ENCODE measurements at regions not wholly inside any gene's neighbourhood (a gene's known extent, or its start where the extent isn't known, plus 50 kb on each side); places are given as distances from the start of the nearest gene placed in this dataset.

DNA sequence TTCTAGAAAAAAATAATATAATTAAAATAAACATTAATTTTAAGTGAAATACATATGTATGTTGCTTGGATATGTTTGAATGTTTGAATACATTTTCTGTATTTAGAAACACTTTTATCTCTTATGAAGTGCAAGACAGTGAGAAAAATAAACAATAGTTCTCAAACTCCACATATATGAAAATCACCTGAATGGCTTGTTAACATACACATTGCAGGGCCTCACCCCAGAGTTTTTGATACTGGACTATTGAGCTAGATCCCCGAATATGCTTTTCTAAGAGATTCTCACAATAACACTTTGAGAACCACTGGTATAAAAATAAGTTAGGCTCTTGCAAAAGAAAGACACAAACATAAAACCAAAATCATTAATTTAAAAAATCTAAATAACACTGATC is 1570.3 kb upstream of the PRR20A start:
- TF ChIP-seq, protein P1, sequence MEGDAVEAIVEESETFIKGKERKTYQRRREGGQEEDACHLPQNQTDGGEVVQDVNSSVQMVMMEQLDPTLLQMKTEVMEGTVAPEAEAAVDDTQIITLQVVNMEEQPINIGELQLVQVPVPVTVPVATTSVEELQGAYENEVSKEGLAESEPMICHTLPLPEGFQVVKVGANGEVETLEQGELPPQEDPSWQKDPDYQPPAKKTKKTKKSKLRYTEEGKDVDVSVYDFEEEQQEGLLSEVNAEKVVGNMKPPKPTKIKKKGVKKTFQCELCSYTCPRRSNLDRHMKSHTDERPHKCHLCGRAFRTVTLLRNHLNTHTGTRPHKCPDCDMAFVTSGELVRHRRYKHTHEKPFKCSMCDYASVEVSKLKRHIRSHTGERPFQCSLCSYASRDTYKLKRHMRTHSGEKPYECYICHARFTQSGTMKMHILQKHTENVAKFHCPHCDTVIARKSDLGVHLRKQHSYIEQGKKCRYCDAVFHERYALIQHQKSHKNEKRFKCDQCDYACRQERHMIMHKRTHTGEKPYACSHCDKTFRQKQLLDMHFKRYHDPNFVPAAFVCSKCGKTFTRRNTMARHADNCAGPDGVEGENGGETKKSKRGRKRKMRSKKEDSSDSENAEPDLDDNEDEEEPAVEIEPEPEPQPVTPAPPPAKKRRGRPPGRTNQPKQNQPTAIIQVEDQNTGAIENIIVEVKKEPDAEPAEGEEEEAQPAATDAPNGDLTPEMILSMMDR (IDR thresholded peaks at IDR 0.05), result no peak
- no peak for TF ChIP-seq EZH2 (IDR thresholded peaks at IDR 0.05; ENCODE audit: borderline replicate concordance, insufficient read depth, low read depth, low read length, poor library complexity, severe bottlenecking)

All from B cell (primary cell).